ENCODE measurements at regions not wholly inside any gene's neighbourhood (a gene's known extent, or its start where the extent isn't known, plus 50 kb on each side); places are given as distances from the start of the nearest gene placed in this dataset.

DNA sequence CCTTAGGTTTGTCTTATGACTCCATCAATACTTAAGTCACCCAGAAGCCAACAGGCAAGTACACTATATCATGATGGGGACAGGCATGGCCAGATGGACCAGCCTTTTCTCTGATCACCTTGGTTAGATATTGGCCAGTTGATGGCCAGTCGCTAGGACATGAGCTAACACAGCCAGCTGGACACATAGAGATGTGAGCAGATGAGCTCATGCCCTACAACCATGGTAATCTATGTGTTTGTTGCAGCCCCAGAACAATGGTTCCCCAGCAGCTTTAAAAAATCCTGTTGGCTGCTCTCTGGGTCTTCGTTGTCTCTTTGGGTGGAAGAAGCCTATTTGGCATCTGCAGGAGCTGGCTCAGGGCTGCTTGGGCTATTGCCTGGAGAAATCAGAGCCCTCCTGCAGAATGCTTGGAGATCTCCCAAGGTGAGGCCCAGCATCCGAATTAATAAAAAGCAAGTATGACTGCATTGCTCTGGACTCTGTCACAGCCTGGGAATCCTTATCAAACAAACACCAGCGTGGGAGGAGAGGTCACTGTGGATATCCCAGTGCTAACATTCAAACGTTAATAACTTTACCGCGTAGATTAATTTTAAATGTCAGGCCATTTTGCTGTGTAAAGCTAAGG, 62.3 kb upstream of the KLHL29 start:
- no peak for DNase-seq (ENCODE audit: extremely low read depth in 1 of 2, low read depth in 1 of 2)

DNA sequence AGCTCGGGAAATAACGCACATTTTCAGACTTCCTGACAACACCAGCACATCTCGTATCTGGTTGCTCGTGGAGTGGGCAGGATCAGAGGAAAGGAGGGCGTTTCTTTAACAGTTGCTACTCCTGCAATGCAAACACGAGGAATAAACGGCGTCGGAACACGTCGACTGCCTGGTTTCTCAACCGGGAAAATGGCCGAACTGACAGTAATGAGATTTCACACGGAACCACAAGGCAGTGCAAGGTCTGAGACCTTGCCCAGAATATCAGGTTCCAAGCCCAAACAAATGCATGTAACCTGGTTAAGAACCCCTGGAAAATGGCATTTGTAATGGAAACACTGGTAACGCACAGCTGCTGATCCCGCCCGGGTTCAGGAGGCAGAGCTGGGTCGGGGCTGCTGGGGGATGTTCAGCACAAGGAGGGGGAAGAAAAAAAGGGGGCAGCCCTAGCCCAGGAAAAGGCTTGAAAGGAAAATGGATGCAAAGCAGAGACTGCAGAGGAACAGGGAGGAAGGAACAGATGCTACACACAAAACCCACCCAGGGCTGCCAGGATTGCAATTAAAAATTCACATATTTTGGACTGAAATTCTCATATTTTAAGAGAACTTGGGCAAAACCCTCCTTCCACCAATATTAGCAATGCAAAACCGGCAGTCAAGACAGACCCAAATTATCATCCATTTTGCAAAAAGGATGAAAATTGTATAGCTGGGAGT, 61.6 kb upstream of the KLHL29 start:
- no peak for DNase-seq (ENCODE audit: extremely low read depth in 1 of 2, low read depth in 1 of 2)

DNA sequence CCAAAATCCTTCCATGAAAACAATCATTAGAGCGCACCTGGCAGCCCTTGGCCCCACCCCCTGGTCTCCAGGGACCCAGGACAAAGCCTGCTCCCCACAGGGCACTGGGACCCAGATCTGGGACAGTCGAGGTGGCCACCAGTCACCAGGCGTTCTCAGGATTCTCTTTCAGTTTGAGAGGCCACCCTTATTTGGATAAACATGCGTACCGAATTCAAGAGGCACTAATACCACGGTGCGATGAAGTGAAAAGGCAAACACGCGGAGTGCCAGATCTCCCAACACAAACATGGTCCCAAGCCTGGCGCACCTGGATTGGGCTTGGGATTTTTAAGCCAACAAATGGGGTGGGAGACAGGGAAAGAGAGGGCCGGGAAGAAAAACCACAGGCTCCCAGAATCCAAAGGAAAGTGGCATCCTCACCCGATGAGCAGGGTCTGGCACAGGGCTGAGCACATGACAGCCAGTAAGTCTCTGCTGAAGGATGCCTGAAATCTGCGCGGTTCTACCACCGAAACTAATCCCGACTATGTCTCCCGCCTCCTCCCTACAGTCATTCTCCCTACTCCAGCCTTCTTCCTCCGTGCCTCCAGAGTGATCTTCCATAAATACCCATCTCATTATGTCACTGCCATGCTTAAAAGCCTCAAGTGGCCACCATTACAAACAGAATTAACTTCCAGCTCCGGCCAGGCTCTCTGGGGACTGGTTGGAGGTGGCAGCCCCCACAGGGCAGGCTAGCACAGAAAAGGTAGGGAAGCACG, 60.9 kb upstream of the KLHL29 start:
- DNase-seq (ENCODE audit: extremely low read depth in 1 of 2, low read depth in 1 of 2): no peak

DNA sequence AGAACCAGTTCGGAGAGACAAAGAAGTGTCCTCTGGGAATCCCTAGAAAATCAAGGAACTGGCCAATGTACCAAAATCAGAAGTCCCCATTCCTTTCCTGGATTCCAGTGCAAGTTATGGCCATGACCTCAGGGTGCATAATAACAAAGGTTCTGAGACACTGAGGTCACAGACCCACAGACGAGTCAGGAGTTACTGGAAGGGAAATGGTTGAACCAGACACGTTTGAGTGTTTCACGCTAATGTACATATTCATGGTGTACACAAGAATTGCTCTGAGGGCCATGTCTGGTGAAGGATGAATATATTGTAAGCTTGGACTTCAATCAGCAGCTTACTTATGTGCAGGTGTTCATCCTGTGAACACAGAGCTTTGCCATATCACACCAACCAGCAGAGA, 58.6 kb upstream of the KLHL29 start:
- DNase-seq (ENCODE audit: extremely low read depth in 1 of 2, low read depth in 1 of 2): no peak

DNA sequence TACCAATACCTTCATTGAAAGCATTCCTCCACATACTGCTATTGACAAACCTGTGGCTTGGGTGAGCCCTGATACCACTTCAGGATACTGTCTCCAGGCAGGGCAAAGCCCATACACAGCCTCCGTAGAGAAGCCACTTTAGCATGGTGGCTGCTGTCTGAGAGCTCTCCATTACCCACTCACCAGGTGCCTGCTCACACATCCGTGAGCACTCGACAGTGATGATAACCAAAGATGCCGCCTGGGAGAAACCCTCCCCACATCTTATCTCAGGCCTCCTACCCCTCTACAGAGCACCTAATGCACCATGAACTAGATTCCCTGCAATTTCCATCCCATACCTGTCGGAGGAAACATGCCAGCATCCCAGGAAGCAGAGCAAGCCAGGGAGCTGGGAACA, 57.6 kb upstream of the KLHL29 start:
- DNase-seq (ENCODE audit: extremely low read depth in 1 of 2, low read depth in 1 of 2): no peak

DNA sequence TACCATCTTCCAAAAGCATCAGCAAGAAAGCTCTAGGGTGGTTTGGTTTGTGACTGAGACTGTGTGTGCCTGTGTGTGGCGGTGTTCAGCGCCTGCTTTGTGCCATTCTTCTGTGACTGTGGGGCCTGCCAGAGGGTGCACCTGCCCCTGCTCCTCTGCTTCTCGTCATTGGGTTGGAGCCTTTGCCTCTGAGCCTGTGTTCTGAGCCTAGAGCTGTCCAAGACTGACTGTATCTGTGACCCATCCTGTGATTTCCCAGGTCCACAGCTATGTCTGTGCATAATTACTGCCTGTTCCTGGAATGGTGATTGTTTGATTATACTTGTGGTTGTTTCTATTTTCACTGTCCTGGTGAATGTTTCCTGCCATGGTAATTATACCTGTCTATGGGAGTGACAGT, 57.1 kb upstream of the KLHL29 start:
- no peak for DNase-seq (ENCODE audit: extremely low read depth in 1 of 2, low read depth in 1 of 2)

DNA sequence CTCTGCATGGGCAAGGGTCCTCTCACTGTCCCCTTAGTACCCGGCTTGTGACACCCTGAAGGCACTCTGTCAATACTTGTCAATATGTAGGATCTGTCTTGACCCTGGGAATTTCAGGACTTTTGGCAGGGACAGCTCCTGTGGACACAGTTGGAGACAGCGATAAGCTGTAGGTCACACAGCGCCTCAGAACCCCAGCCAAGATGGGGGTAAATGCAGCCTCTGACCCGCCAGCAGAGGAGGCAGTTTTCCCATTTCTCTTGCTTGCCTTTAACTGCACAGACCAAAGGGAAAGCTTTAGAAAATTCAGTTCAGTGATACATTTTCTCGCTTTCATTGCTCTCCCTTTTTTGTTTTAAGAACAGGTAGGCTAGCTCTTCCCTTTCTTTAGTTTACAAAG, 54.8 kb upstream of the KLHL29 start:
- no peak for DNase-seq (ENCODE audit: extremely low read depth in 1 of 2, low read depth in 1 of 2)
